ENCODE measurements at regions not wholly inside any gene's neighbourhood (a gene's known extent, or its start where the extent isn't known, plus 50 kb on each side); places are given as distances from the start of the nearest gene placed in this dataset.

DNA sequence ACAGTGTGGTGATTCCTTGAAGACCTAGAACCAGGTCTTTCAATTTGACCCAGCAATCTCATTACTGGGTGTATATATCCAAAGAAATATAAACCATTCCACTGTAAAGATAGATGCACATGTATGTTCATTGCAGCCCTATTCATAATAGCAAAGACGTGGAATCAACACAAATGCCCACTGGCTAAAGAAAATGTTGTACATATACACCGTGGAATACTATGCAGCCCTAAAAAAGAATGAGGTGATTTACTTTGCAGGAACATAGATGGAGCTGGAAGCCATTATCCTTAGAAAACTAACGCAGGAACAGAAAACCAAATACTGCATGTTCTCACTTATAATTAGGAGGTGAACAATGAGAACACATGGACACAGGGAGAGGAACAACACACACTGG, 278.0 kb upstream of the KCND2 start:
- TF ChIP-seq, protein P1, sequence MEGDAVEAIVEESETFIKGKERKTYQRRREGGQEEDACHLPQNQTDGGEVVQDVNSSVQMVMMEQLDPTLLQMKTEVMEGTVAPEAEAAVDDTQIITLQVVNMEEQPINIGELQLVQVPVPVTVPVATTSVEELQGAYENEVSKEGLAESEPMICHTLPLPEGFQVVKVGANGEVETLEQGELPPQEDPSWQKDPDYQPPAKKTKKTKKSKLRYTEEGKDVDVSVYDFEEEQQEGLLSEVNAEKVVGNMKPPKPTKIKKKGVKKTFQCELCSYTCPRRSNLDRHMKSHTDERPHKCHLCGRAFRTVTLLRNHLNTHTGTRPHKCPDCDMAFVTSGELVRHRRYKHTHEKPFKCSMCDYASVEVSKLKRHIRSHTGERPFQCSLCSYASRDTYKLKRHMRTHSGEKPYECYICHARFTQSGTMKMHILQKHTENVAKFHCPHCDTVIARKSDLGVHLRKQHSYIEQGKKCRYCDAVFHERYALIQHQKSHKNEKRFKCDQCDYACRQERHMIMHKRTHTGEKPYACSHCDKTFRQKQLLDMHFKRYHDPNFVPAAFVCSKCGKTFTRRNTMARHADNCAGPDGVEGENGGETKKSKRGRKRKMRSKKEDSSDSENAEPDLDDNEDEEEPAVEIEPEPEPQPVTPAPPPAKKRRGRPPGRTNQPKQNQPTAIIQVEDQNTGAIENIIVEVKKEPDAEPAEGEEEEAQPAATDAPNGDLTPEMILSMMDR (IDR thresholded peaks at IDR 0.05; ENCODE audit: borderline replicate concordance, extremely low read depth, low read length, poor library complexity, severe bottlenecking): no peak
- no peak for TF ChIP-seq EZH2 (IDR thresholded peaks at IDR 0.05; ENCODE audit: borderline replicate concordance, low read depth, low read length, severe bottlenecking)

All from DND-41 (cell line).